ENCODE measurements at regions not wholly inside any gene's neighbourhood (a gene's known extent, or its start where the extent isn't known, plus 50 kb on each side); places are given as distances from the start of the nearest gene placed in this dataset.

DNA sequence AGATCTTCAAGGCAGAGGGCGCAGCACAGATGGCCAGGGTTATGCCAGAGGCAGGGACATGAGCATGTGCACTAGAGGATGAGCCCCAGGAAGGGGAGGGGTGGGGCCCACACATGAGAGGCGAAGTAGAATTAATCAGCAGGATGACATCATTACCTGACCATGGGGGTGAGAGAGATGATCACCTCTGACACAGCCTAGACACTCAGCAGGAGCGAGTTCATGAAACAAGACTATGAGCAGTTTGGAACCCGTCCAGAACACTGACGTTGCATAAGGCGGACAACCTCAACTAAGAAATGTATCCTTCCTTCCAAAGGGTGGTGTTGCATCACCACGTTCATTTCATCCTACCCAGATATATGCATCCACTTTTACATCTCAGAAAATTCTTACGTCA, 446.7 kb upstream of the TENM3 start:
- TF ChIP-seq CTCF (IDR thresholded peaks at IDR 0.05 in 4 of 5, conservative IDR thresholded peaks at IDR 0.05 in 1 of 5) (no peak), POLR2A (IDR thresholded peaks at IDR 0.05) (no peak)

All from gastrocnemius medialis (tissue), 4 donors.